ENCODE measurements at regions not wholly inside any gene's neighbourhood (a gene's known extent, or its start where the extent isn't known, plus 50 kb on each side); places are given as distances from the start of the nearest gene placed in this dataset.
A peak's percentile ranks its signal among the peaks of the same experiment; 100 is the strongest.
"Not testable (repeated sequence)": the region's sequence is repeated elsewhere in the genome, so short reads cannot be mapped to it uniquely, and the experiment has no call there.

DNA sequence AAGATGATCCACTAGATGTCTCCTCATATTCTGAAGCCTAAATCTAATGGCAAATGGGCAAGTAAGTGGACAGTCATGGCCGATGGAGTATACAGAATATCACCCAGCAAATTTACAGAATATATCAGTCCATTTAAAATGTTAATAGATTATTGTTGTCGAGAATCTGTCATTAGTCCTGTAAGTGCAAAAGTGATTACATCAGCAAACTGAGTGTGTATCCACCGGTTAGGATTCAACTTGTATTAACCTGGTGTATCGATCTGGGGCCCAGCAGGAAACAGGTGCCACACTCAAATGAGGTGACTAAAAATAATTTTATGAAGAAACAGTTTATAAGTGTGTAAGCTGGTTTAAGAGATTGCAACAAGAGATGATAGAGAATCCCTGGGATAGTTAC lies 367.9 kb upstream of the FAM47C start:
- intact Hi-C loops (cut with DNase I), result no loop called here
- DNase-seq, result no peak

DNA sequence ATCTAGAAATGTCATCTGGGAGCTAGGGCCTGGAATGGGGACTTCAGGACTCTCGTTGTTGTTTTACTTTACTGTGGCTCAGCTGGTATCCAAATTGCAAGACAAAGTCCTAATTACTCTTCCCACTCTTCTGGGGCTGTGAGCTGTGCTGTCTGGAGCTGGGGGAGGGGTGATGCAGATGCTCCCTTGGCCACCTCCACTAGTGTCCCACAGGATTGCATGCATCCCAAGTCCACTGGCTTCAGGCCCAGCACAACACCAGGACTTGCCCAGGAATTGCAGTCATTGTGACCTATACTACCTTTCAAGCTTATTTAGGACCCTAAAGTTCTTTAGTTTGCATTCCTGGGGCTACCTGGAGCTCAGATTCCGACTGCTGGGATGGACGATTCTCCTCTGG lies 366.1 kb upstream of the FAM47C start:
- DNase-seq, result no peak
- intact Hi-C loops (cut with DNase I), result no loop called here

- no peak for DNase-seq
- intact Hi-C loops (cut with DNase I), result no loop called here
These were observed 357.5 kb upstream of the FAM47C start for GRCh38 chrX:36650622-36651021.

DNA sequence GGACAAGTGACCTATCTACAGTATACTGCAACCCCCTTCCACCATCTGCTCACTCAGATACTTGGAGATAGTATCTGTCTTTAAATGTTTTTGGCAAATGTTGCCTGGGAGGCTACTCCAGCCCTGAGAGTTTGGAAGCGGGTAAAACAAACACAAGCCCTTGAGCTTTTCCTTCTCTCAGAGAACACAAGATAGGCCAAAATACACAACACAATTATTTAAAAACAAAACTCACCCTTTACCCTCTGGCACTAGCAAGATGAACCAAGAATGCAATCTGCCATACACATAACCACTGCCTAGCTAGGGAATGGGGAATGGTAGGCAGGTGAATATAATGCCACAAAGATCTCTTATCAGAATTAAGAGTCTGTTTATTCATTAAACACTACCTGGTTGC lies 324.7 kb upstream of the FAM47C start:
- intact Hi-C loops (cut with DNase I), result no loop called here
- no peak for DNase-seq

- no peak for DNase-seq
- intact Hi-C loops (cut with DNase I), result no loop called here
These were observed 324.1 kb upstream of the FAM47C start for GRCh38 chrX:36684053-36684452.

DNA sequence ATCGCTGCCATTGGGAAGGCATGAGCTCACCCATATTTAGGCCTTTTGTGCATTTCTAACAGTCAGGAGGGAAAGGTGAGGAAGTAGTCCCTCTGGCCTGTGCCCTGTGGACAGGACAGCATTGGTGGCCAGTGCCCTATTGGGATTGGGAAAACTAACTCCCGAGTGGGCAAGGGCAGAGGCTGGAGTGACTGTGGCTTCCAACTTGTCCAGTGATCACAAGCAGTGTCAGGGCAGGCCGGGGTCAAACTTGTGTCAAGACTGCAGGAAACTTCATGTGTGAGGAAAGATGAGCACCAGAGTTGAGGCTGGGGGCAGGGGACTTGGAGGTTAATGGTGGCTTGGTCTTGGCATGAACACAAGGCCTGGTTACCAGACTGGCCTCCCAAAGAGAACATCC lies 286.2 kb upstream of the FAM47C start:
- intact Hi-C loops (cut with DNase I), result no loop called here
- no peak for DNase-seq

DNA sequence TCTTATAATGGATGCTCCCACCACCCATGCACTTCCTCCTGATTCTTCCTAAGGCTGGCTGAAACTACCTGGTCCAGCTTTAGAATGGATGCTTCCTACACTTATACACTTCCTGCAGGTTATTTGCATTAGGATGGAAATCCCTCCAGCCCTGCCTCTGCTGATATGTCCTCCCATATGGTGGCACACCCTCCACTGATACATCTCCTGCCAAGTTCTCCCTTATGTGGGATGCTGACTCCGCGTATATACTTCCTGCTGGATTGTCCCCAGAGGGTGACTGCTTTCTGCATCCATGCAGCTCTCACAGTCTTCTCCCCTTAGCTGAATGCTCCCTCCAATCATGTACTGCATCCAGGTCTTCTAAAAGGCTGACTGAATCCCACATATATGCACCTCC lies 254.6 kb upstream of the FAM47C start:
- no peak for DNase-seq
- intact Hi-C loops (cut with DNase I), result no loop called here

DNA sequence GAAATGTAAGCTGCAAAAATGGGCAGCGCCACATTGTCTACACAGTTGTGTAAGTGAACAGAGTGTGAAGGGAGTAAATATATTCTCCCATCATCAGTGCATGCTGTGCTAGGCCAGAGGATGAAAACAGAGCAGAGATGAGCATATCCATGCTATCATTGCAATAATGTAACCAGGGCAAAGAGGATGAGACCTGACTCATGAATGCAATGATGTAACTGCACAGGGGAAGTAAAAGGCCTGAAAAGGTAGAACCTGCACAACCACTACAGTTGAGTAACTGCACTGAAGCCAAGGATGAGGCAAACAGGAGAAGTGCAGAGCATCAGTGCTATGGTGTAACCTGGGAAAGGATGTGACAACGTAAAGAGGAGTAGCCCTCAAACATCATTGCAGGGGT lies 220.4 kb upstream of the FAM47C start:
- intact Hi-C loops (cut with DNase I), result no loop called here
- no peak for DNase-seq

GRCh38 chrX:36803151-36803550 lies 205.0 kb upstream of the FAM47C start:
- no peak for DNase-seq
- intact Hi-C loops (cut with DNase I), result no loop called here

GRCh38 chrX:36804066-36804465 lies 204.1 kb upstream of the FAM47C start:
- intact Hi-C loops (cut with DNase I), result no loop called here
- no peak for DNase-seq

GRCh38 chrX:36844857-36845256 lies 163.3 kb upstream of the FAM47C start:
- intact Hi-C loops (cut with DNase I), result no loop called here
- no peak for DNase-seq

- intact Hi-C loops (cut with DNase I), result no loop called here
- DNase-seq, result no peak
These were observed 160.7 kb upstream of the FAM47C start for GRCh38 chrX:36847496-36847895.

DNA sequence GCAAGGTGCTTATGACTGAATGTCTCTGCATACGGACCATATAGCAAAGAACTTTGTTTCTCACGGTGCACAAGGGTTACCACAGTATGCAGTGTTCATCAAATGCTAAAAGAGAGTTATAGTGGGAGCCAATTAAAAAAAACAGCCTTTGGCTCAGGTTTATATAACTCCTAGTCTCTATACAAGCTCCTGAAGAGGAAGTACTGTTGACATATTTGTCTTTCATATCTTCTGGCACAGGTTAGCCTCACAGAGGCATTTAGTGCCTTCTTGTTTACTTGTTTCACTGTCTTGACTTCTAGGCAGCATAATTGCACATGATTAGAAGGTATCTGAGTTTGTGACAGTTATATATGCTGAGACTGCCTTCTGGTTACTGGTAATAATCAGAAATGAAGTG lies 158.8 kb upstream of the FAM47C start:
- DNase-seq, result no peak
- intact Hi-C loops (cut with DNase I), result no loop called here

DNA sequence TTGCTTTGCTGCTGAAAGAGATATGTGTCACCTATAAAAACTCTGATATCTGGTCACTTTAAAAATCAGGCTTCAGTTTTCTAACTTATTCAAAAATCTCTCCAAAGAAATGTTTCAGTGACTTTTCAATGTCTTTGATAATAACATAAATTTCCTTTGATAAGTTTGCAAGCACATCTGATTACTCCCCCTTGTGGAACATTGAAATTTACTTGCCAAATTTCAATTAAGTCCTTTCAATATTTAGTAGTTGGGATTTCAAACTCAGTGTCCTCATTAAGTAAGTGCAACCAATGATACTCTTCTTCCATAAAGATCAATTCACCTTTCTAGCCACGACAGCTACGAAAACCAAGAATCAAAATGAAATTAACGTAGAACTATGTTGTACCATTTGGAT lies 151.3 kb upstream of the FAM47C start:
- no peak for DNase-seq
- intact Hi-C loops (cut with DNase I), result no loop called here

DNA sequence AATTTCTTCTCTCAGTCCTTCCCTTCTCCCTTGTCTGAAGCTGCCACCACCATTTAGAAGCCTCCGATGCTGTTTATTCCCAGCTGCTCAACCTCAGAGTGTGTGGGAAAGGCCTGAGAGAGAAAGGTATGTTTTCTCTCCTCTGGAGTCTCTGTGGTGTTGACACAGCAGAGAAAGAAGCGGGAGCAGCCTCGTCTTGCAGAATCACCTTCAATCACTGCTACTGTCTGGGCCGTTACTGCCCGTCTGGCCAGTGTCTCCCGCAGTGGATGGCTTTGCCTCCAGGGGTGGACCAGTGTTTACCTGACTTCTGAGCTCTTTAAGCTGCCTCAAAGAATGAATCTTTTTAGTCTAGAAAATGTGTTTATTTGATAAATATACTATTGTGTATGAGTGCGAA lies 148.9 kb upstream of the FAM47C start:
- DNase-seq, result no peak
- intact Hi-C loops (cut with DNase I), result no loop called here

DNA sequence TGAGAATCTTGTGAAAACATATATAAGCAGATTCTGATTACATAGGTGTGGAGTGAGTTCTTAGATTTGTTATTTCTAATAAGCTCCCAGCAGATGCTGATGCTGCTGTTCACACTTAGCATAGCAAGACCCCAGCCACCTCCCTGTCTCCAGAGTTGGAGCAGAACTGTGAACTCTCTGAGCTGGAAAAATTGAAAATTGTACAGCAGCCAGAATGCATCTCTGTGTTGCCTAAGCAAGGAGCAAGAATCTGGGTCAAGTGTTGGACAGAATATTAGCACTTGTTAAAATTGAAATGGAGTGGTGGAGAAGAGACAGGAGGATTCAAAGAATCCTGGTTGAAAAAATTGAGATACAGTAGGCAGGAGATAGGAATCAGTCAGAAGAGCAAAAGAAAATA lies 146.6 kb upstream of the FAM47C start:
- peak in 7 of 42 donors; percentile 2 to 36 (median 9) for DNase-seq

DNA sequence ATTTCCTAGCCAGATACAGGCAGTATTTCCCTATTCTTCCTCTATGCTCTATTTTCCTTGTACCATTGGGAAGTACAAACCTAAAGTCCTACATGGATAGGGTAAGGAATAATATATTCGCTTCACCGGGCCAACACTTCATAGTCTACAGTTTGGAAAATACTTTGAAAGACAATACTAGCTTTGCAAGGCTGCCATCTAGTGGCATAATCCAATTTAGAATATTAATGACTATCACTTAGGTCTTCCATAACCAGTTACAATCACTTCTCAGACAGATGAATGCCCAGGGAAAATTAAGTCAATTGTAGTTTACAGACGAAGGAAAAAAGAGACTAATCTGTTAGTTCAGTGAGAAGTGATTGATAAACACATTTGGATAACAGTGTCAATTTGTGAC lies 141.0 kb upstream of the FAM47C start:
- peak in 7 of 42 donors; percentile 3 to 38 (median 8) for DNase-seq
- intact Hi-C loops (cut with DNase I), result no loop called here

More for the DNA sequence above, 146.6 kb upstream of the FAM47C start:
- intact Hi-C loops (cut with DNase I), result no loop called here

- DNase-seq, result no peak
- intact Hi-C loops (cut with DNase I), result no loop called here
These were observed 139.6 kb upstream of the FAM47C start for GRCh38 chrX:36868592-36868991.

- DNase-seq, result no peak
- intact Hi-C loops (cut with DNase I), result no loop called here
These were observed 138.7 kb upstream of the FAM47C start for GRCh38 chrX:36869457-36869856.

- intact Hi-C loops (cut with DNase I), result no loop called here
- no peak for DNase-seq
These were observed 110.5 kb upstream of the FAM47C start for GRCh38 chrX:36897690-36898089.

GRCh38 chrX:36898301-36898700 lies 109.9 kb upstream of the FAM47C start:
- no peak for DNase-seq
- intact Hi-C loops (cut with DNase I), result no loop called here

GRCh38 chrX:36904561-36904960 lies 103.6 kb upstream of the FAM47C start:
- DNase-seq; intact Hi-C loops (cut with DNase I): not testable (repeated sequence)

All from head of caudate nucleus (tissue), 42 donors.